NCI-H2196 (cell line): ENCODE measurements at regions not wholly inside any gene's neighbourhood (a gene's known extent, or its start where the extent isn't known, plus 50 kb on each side); places are given as distances from the start of the nearest gene placed in this dataset.
A peak's percentile ranks its signal among the peaks of the same experiment; 100 is the strongest.
"Not testable (repeated sequence)": the region's sequence is repeated elsewhere in the genome, so short reads cannot be mapped to it uniquely, and the experiment has no call there.

ENCODE experiments used
- DNase-seq: peaks from one replicate; lab custom pipeline; 2025; ENCODE audit not compliant: unreplicated experiment; lab: John Stamatoyannopoulos, UW

DNA sequence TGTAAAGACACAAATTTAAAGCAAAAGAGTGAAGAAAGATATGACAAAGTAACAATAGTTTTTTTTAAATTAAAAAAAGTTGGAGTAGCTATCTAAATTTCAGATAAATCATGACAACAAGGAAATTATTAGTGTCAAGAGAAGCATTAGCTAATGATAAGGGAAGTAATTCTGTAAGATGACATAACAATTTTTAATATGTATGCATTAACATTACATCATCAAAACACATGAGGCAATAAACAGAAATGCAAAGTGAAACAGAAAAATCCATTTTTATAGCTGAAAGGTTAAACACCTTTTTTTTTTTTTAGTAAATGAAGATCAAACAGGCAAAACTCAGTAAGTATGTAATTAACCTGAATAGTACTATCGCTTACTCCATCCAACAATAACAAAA is 804.9 kb upstream of the PRR20A start:
- no peak for DNase-seq

DNA sequence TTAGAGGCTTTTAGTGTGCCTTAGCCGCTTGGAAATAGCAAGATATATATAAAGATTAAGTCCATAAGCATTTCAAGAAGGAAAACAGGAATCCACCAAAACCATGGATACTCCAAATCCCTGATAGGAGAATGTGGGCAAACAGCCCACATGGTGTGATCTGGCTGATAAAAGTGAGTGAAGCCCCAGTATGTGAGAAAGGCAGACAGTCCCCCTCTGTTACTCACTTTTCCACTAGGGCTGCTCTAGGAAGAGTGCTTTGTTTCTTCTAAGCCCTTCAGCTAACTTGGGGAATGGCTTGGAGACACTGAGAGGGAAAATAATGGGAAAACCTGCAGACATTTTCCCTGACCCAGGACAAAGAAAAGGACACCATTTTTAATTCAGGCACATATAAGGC is 802.3 kb upstream of the PRR20A start:
- DNase-seq, result no peak

DNA sequence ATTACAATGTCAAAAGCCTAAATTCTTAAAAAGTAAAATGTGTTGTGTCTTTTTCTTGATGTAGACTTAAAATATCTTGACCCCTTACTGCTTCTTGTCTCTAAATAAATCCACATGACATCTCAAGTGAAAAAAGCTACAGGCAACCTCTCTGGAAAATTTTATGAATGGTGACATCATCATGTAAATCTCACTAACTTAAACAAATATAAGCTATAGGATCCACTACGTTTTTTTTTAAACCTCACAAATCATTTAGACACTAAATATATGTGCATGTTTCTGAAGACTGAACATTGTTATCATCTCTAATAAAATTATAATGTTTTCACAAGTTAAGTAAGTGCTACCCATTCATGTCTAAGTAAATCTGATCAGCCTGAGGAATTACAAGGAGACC is 793.7 kb upstream of the PRR20A start:
- DNase-seq, result no peak

DNA sequence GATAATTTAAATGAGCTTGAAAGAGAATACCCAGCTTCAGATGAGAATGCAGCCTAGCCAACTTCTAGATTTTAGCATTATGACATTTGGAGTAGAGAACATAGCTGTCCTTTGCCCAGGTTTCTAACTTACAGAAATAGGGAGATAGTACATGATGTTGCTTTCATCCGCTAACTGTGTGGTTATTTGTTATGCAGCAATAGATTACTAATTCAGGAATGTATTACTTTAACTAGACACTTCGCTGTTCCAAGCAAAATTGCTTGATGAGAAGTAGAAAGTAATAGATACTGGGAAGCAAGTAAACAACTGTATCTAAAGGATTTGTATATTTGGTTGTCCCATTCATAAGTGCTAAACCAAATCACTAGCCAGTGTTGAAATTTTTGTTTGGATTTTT is 790.9 kb upstream of the PRR20A start:
- no peak for DNase-seq

DNA sequence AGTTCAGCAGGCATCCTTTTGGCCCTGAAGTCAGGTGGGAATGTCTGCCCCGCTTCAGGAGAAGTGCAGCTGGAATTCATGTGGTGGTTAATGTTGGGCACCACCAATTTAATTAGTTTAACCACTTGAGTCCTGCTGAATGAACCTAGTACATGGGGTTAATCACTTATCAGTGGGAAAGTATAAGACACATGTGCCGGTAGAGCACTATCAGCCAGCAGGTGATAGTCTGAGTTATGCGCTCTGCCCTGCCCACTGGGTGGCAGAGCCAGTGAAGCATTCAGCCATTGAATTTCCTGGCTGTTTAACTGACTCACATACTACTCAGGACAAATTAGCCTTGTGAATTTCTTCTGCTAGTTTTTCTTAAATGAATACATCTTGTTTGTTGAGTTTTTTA is 789.7 kb upstream of the PRR20A start:
- no peak for DNase-seq

DNA sequence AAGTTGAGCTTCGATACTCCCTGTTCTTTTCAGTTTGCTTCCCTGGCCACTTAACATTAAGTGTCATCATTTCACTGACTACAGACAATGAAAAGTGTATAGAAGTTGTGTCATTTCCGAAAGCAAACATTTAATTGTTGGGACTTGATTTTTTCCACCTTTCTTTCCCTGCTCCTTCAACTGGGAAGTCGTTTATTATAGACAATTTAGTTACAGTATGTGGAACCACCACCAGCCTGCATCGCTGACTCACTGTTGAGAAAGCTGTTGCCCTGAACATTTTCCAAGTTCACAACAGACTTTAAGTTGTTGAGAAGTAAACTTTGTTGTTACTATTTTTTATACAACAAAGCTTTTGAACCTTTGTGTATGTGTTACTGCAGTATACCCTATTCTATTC is 788.4 kb upstream of the PRR20A start:
- no peak for DNase-seq

DNA sequence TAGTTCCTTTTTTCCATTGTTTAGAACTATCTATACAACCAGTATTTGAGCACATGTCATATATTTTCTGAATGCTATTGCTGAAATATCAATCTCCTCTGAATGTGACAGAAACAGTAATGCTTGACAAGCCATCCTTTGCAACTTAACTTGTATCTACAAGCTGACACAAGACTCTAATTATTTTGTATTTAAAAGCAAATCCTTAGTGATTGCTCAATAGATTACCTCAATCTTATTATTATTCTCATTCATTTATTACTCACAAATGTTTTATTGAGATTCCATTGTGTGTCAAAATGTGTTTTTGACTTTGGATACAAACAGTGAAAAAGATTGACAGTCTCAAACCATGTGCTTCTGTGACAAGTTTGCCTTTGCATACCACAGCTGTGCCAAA is 787.8 kb upstream of the PRR20A start:
- no peak for DNase-seq

DNA sequence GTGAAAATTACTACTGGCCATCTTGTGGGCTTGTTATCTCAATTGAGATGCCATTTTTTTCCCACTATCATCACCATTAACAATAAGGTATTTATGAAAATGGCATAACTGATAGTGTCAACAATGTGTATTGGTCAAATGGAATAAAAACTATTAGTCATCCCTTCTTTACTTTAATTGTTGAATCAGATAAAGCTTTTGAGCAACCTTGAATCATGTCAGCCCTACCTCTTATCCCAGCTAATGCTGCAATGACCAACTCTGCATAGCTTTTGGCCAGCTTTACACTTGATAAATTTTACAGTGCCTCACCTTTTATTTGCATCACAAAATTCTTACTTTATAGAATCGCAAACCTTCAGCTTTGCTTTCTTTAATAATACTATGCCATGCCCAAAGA is 784.0 kb upstream of the PRR20A start:
- no peak for DNase-seq

DNA sequence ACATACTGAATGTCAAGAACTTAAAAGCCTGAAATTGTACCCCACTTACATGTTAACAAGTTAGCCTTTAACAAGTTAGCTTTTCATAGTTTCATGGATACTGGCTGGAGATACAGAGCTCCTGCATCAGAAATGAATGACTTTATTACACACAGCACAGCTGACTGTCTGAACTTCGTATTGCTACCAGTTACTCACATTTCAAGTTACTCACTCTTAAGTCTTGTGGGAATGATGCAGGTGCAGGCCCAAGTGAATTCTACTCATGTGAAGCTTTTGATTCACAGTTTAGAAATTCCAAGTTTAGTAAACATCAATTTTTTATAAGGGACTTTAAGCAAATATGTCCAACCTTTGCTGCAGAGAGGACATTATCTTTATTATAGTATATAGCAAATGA is 762.2 kb upstream of the PRR20A start:
- no peak for DNase-seq

DNA sequence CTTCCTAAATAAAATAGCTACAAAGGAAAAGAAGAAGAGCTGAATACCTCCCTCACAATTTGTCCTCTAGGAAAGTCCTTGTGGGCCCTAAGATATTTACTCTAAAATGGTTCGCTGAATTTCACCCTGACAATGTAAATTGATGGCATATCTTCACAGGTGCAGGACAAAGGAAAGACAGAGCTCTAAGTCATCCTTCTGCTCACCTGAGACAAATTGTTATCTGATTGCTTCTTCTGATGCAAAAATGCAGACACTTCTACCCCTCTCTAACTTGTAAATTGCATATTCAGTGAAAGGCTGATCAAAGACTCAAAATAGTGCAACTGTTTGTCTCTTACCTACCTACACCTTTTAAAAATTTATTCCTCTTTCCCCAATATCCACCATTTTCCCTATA is 747.2 kb upstream of the PRR20A start:
- DNase-seq, result no peak

DNA sequence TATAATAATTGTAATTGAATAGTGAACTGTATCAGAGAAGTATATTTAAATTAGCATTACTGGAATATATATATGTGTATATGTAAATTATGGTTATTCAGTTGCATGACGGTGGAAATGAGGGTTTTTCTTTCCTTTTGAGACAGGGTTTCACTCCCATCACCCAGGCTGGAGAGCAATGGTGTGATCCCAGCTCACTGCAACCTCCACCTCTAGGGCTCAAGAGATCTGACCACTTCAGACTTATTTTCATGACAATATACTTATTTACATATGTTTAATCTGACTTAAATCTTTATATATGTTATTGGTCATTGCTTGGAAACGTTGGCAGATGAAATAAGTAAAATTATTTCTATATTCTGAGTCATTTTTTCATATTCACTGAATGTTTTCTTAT is 744.4 kb upstream of the PRR20A start:
- no peak for DNase-seq

DNA sequence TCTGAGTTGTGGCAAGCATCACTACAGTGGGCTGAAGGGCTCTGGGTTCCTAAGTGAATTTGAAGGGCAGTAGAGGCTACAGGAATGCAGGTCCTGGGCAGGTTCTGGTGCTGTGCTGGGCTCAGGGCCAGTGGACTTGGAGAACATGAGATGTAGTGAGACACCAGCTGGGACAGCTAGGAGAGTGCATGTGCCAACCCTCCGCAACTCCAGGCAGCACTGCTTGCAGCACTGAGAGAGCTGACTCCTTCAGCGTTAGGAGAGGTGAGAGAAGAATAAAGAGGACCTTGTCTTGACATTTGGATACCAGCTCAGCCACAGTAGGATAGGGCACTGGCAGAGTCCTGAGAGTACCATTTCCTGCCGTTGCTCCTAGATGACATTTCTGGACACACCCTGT is 739.9 kb upstream of the PRR20A start:
- no peak for DNase-seq

DNA sequence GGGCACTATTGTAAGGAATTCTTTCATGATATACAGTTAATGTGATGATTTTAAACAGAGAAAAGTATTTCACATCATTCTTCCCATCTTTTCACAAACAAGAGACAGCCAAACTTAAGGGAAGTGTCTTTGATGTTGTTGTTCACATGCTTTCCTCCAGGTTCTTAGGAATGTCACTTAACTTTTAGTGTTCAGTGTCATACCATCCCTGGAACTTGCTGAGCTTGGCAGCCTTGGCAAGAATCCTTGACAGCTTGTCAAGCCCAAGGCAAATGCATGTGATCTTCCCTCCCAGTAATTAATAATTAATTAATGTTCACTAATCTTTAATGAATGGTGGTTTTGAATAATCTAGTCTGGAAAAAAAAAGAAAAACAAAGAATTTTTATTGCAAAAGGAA is 727.9 kb upstream of the PRR20A start:
- DNase-seq, result no peak

DNA sequence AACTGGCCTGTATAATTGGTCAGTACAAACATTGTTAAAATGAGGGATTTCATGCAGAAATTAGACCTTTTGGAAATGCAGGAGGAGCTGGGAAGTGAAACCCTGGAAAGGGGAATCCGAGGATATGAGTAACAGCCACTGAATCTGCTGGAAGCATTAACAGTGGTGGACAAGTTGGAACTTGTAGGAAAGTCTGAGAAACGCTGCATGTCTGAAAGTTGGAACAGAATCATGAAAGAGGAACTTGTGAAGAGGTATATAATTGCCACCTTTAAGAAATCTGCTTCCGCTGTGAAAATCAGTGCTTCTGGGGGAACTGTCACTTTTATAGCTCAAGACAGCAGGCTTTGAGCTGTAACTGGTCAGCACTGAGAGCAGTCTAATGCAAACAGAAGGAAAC is 716.5 kb upstream of the PRR20A start:
- DNase-seq, result no peak

DNA sequence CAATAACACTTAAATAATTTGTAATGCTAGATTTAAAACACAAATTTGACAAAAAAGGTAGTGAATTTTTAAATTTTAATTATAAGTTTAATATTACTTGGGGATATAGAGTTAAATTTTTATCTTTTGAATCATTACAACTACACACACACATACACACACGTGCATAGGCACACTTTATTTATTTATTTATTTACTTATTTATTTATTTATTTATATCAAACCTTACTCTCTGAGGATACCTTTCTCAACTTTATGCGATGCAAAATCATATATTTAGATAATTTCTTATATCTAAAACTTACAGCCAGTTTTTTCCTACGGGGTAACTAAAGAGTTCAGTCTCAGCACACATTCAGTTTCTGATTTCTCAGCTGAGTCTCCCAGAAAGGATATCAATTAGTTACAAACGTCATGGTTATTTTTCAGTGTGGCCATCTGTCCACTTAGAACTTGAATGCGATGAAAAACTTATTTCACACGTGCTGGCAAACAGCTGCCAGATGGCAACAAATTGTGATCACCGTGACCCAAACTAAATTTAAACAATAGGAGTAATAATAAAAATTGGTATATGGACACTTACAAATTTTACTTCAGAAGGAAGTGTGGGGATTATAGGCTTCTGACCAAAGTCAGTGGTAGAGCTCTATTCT is 683.1 kb upstream of the PRR20A start:
- no peak for DNase-seq

DNA sequence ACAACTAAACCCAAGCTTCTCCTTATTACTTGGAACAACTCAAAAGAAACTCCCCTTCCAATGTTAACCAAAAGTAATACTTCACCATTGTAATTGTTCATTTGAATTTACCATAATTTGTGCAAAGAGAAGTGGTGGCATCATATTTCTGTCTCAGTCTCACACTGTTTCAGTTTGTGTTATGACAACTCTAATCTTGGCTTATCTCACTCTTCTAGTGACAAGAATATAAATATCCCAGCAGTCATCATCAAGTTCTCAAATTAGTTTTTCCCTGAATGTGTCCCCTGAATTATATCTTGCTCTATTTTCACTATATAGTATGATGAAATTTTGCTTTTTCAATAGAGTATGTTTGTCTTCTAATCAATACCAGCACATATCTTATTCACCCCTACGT is 681.4 kb upstream of the PRR20A start:
- DNase-seq, result no peak

DNA sequence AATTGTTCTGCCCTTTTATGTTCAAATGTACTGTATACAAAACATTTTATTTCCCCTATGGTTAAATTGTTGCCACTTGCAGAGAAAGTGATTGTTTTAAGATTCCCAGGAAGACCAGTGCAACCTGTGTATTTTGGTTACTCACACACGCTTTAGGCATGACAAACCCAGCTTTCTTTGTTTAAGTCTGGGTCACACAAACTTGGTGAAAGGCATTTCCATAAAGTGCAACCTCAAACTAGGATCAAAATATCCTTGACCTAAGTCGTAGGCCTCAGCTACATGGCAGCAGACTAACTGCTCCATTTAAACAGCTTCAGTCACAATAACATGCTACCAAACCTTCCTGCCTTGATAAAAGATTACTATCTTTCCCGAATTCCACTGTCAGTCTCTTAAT is 639.0 kb upstream of the PRR20A start:
- DNase-seq, result no peak

DNA sequence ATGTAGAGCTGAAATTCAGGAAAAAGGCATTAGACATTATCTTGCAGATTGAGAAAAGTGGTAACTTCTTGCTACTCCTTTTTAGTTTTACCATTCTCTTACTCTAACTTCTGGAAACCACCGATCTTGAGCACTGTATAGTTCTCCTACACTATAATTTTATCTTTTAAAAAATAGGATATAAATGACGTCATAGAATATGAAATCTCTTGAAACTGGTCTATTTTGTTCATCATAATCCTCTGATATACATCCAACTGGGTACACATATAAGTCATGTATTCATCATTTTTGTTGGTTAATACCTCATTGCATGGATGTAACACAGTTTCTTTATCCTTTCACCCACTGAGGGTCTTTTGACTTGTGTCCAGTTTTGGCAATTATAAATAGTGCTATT is 629.9 kb upstream of the PRR20A start:
- DNase-seq, result no peak

DNA sequence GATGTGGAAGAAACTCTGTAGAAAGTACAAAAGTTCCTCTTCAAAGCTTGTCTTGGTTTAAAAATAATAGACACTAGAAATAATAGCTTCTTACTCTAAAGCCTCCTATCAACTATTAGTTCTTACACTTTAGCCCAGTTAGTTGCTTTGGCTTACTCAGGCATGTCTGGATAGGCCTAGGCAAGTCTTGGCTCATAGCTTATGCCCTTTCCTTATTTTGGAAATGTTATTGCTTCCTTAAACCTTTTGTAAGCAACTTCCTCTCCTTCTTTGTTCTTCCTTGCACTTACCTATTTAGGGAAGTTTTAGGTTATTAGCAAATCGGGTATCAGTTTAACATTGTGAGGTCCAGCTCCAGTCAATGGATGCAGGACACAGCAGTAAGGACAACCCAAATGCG is 628.4 kb upstream of the PRR20A start:
- not testable (repeated sequence) for DNase-seq

DNA sequence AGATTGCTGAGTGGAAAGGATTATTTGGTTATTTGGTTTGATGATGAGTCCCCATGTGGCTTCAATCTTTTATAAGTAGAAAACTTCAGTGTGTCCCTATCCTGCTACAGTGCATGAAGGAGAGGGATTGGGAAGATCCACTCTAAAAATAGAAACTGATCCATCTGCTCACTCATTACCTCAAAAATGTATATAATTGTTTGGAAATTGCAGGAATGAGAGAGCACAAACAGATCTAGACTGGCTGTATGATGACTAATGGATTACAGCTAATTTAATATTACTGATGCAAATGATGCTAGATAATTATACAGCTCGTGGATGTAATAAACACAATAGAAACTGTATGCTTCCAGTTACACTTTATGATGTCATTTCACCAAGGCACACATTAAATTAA is 625.3 kb upstream of the PRR20A start:
- no peak for DNase-seq

DNA sequence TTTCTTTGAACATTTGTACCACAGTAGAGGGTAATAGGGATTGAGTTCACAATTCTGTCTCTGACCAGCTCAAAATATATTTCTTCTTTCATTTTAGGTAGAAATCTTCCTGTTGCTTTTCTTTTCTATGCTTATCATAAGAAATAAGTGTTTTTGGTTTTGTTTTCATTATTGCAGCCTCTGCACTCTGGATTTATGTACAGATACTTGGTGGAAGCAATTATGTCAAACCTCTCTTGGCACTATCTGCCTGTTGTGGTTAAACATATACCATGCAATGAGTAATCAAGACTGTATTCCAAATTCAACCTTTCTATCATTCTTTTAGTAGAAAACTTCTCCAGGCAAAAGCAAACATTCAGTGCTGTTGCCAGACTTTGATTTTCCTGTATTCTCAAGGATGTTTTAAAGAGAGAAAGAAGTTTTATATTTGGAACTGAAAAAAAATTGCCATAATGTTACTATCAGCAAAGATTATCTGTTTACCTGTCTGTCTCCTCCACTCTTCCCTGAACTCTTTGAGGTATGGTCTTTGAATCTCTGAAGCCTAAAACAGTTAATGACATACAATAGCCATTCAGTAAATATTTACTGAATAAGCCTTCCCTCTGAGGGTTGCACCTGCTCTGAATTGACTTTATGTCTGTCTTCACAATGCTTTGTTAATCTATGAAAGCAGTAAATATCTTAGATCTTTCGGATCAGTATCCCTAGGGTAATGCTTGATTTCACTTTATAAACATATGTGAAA is 612.5 kb upstream of the PRR20A start:
- DNase-seq, result peak; percentile 17

DNA sequence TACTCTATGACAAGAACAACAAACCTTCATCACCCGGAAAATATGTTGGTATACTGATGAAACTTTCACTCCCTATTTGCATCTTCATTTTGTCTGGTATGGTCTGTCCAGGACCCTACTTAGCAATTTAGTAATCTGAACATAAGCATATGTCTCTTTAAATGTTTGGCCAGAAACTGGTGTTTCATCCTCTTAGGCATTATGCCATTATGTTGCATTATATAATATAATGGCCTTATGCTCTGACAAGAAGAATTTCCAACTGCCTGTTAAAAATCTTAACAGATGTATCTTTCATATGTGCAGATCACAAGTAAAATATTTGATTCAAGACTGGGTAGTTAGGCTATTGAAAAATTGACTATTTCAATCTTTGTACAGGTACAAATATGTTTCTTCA is 610.6 kb upstream of the PRR20A start:
- DNase-seq, result no peak

DNA sequence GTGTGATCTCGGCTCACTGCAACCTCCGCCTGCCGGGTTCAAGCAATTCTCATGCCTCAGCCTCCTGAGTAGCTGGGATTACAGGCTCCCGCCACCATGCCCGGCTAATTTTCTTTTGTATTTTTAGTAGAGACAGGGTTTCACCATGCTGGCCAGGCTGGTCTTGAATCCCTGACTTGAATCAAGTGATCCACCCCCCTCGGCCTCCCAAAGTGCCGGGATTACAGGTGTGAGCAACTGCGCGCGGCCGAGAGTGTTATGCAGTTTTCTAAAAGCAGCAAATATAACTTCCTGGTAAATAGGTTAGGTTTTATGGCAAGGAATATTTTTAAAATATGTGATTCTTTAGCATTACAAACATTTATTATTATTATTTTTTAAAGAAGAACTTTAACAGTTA is 592.8 kb upstream of the PRR20A start:
- not testable (repeated sequence) for DNase-seq
